GM18909 (cell line): ENCODE measurements at regions not wholly inside any gene's neighbourhood (a gene's known extent, or its start where the extent isn't known, plus 50 kb on each side); places are given as distances from the start of the nearest gene placed in this dataset.
A peak's percentile ranks its signal among the peaks of the same experiment; 100 is the strongest.

Source experiments
- ATAC-seq: cut with Tn5 transposase; IDR thresholded peaks from one replicate; pipeline ENCODE4 v1.9.1; 2021; ENCODE audit warnings: mild to moderate bottlenecking; ENCODE audit not compliant: unreplicated experiment, poor library complexity

- no peak for ATAC-seq
Measured at GRCh38 chr2:181764095-181764963, 84.0 kb upstream of the NEUROD1 start.

- ATAC-seq: no peak
Measured at GRCh38 chr2:181766129-181766528, 85.8 kb upstream of the NEUROD1 start.

- no peak for ATAC-seq
Measured at GRCh38 chr2:181770150-181770549, 89.8 kb upstream of the NEUROD1 start.

DNA sequence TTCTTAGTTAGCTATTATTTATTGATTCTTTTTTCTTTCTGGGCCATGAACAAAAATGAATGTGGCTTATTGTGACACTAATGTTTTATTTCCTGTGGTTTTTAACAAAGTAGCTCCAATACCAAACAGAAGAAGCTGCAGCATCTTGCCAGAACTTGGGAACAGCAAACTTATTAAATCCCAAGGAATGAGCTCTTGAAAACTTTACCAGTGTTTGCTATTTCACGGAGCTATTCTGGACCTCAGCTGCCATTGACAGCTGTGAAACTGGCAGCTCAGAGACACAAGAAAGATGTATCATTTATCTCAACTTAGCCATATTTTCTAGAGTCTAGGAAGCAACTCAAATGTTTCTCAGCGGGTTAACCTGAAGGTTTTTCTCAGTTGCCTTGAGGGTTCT lies 91.0 kb upstream of the NEUROD1 start:
- ATAC-seq: no peak

DNA sequence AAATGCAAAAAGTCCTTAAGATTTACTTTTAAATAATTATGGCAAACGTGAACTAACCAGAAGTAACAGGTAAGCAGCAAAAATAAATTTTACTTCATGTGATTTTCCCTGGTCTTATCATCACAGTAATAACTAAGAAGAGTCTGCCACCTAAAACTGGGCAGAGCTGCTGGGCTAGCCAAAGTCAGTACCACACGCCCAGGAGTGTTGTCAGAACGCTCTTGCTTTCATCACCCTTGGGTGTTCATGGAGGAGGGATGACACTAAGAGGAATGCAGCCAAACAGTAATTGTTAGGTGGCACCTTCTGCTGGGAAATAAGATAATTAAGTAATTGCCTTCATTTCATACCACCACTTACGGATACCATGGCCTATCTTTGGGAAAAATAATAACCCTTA lies 92.0 kb upstream of the NEUROD1 start:
- ATAC-seq: no peak

GRCh38 chr2:181772777-181773176 lies 92.5 kb upstream of the NEUROD1 start:
- no peak for ATAC-seq

DNA sequence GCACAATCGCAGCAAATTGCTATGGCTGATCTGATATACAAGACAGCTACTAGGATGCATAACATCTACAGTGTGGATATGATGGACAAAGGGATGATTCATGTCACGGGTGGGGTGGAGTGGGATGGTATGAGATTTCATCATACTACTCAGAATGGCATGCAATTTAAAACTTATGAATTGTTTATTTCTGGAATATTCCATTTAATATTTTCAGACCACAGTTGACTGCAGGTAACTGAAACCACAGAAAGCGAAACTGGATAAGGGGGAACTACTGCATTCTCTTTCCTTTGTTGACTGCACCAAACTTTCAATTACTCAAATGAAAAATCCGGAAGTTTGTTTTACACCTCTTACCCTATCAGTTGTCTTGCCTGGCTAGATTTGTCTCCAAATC lies 94.4 kb upstream of the NEUROD1 start:
- no peak for ATAC-seq

DNA sequence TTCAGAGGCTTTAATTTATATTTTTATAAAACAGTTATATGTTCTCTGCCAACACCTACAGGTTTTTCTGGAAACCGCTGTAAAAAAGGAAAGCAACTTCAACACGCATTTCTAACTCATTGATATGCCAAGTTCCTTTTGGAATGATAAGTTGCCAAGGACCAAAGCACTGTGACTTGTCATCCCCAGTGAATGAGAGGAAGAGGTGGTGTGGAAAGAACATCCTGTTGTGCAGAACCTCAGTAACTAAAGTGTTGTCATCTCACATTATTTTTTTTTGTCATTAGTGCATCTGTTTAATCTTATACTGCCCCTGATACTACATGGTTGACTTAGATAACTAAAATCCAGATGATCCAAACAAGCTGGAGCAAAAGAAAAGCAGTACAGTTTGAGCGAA lies 96.0 kb upstream of the NEUROD1 start:
- no peak for ATAC-seq

DNA sequence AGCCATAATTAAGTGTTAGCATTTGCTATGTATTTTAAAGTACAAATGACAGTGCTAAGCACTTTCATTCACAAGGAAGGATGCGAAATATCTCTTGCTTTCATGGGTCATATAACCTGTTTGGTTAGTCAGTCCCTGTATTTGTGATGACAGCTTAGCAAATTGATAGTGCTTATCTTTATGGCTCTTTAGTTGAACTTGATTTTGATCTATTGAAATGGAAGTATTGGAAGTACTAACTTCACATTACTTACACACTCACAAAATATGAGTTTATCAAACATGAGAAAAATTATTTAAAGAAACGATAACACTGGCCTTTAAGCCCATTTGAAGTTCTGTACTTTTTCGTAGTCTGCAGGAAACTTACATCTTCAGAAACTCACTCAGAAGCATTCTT lies 97.4 kb upstream of the NEUROD1 start:
- ATAC-seq: no peak

DNA sequence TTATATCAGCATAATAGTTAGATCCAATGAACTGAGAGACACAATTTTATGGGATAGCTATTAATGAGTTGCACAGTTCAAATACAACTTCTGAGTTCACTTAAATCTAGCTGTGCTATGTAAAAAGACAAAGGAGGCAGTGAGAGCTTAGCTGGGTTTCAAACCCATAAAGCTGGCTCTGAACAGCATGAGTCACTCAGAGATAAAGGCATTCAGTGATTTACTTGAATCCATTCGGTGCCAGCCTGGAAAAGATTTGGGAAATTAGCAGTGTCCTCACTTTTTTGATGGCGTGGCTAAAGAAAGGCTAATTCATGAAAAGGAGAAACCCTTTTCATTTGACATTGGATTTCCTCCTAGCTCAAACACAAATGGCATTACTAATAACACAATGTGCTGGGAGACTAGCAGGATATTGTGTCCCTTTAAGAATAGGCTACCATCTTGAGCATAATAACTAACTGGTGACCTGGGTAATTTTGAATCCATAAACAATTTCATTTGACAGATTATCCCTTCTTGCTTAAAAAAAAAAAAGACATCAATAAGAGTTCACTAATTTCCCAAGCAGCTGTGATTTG lies 98.4 kb upstream of the NEUROD1 start:
- no peak for ATAC-seq

DNA sequence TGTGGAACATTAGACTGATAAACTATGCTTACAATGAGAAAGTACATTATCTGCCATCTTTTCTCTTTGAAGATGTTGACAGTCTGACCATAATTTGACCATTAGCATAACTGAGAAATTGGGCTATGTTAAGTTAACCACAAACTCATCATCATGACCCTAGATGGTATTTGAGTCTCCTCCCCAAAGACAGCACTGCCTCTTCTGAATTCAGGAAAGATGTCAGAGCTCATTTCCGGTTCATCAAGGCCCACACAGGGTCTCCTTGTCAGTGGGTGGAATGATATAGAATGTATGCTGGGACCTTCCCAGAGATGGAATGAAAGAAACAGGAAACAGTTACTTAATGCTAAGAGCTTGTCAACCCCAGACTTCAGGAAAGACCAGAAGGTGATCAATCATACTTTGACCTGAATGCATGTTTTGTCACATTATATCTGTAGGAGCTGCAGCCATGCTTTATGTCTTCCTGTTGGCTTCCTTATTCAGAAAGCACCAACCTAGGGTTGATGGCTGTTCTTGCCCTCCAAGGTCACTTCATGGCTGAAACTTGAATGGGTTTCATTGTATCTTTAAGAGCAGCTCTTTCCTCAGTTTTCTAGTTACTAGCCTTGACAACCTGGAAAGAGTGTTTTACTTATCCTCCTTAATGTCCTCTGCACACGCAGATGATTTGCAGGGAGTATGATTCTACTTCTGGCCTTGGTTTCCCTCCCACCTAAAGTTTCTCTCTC lies 99.1 kb upstream of the NEUROD1 start:
- peak; percentile 43 for ATAC-seq

GRCh38 chr2:181780047-181780651 lies 99.8 kb upstream of the NEUROD1 start:
- peak; percentile 80 for ATAC-seq

DNA sequence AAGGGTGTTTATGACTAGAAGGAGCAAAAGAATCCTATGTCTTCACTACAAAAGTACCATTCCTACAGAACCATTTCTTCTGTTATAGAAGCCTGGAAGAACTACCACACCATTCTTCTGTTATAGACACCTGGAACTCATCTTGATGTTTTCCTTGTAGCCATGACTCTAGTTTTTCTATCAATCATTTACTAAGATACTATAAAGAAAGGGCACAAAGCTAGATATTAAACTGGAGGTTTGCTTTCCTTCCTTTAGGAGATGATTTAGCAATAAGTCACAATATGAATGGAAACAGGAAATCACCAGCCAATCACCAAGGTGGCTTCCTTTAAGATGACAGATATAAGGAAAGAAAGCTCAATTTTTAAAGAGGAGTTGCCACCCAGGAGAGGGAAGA lies 100.3 kb upstream of the NEUROD1 start:
- ATAC-seq: peak; percentile 31

GRCh38 chr2:181781078-181781786 lies 100.9 kb upstream of the NEUROD1 start:
- peak; percentile 67 for ATAC-seq

GRCh38 chr2:181782660-181783059 lies 102.3 kb upstream of the NEUROD1 start:
- no peak for ATAC-seq

GRCh38 chr2:181784556-181784955 lies 104.2 kb upstream of the NEUROD1 start:
- no peak for ATAC-seq

- no peak for ATAC-seq
Measured at GRCh38 chr2:181785691-181786344, 105.5 kb upstream of the NEUROD1 start.

DNA sequence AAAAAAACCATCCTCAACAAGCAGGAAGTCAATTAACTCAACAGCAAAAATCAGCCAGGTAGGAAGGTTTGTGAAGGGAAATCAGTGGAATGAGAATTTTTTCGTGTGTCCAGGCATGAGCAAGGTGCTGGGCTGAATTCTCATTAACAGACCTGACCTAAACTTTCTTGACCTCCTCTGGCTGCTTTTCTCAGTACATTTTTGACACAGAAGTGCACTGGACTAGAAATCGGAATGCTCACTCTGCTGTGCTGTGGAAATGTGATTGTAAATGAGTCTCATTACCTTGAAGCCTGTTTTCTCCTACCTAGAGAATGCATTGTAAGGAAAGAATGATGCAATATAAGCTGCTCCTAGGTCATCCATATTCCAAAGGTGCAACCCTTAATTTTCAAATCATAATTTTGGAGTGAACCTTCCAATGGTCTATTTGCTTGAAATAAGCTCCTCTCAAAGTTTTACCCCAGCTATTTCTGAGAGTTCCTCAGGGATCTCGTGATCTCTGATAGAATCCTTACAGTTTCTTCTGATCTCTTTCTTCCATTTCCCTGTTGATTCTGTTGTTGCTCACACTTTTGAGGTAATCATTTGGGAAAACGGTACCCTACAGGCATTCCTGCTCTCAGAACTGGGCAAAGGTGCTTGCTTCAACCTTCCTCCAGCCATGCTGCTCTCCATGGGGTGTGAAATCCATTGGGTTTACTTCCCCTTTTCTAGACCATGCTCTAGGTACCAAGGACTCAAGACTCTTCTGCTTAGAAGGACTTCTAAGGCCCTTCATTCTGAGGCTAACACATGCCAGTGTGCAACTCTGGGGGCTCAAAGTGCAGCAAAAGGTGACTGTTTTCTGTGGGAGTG lies 104.9 kb upstream of the ITPRID2 start:
- no peak for ATAC-seq
